ENCODE measurements at regions not wholly inside any gene's neighbourhood (a gene's known extent, or its start where the extent isn't known, plus 50 kb on each side); places are given as distances from the start of the nearest gene placed in this dataset.

GRCh38 chr6:56807989-56808337 lies 146.9 kb upstream of the BEND6 start:
- H3K9me3 ChIP-seq: no peaks in the 10 kb centered on the region
- FAIRE-seq: no peak
- ATAC-seq: no peak
- ChIA-PET CTCF (interaction anchor here (1.7 kb wide), 1 partner anchor 36 kb away, joined by 6 read pairs; no protein-coding TSS in a partner anchor), POLR2A (no interaction called here)
- peaks cover 80% of the 10 kb centered on the region for H3K4me1 ChIP-seq
- DNase-seq (ENCODE audit: low read depth in 1 of 2, low spot score in 1 of 2): peak in 1 of 2 experiments; percentile 69
- TF ChIP-seq GATA3 (IDR thresholded peaks at IDR 0.05; ENCODE audit: borderline replicate concordance) (peak; percentile 16; the same call in 1 of the 2 replicates), ZC3H11A (IDR thresholded peaks at IDR 0.05) (no peak), FOSL2 (IDR thresholded peaks at IDR 0.05) (no peak), FOSL2 (CRISPR knock-in tag; IDR thresholded peaks at IDR 0.05) (peak; percentile 72)
- peak overlapping the region; percentile 26 to 62; a peak in 1 of 6 replicates for H3K27ac ChIP-seq
- 27% methylated on average over 4 of the region's 4 CpGs for WGBS (ENCODE audit: missing lambda C conversion rate)
- peak overlapping the region; percentile 67 for H3K4me2 ChIP-seq
- H3K4me3 ChIP-seq: no peak overlapping the region

- peaks cover 85% of the 10 kb centered on the region for H3K4me1 ChIP-seq
- FAIRE-seq (no peak), ATAC-seq (no peak), DNase-seq (ENCODE audit: low read depth in 1 of 2, low spot score in 1 of 2) (no peak)
- H3K4me2 ChIP-seq: peak overlapping the region; percentile 67
- WGBS (ENCODE audit: missing lambda C conversion rate): 74% methylated on average over 4 of the region's 4 CpGs
- CTCF ChIA-PET: interaction anchor here (1.7 kb wide), 1 partner anchor 36 kb away, joined by 6 read pairs; no protein-coding TSS in a partner anchor
- peak overlapping the region; percentile 26 to 69; a peak in 4 of 6 replicates for H3K27ac ChIP-seq
- POLR2A ChIA-PET: no interaction called here
- H3K9me3 ChIP-seq: no peaks in the 10 kb centered on the region
- no peak overlapping the region for H3K4me3 ChIP-seq
- TF ChIP-seq KDM5A (IDR thresholded peaks at IDR 0.05) (no peak), NPAS2 (CRISPR knock-in tag; IDR thresholded peaks at IDR 0.05; ENCODE audit: borderline replicate concordance) (no peak), CBX2 (IDR thresholded peaks at IDR 0.05; ENCODE audit: borderline replicate concordance, low read depth) (no peak), TP53 (CRISPR knock-in tag; IDR thresholded peaks at IDR 0.05) (no peak), PHF8 (IDR thresholded peaks at IDR 0.05; ENCODE audit: borderline replicate concordance, low read depth) (no peak), JUN (IDR thresholded peaks at IDR 0.05) (no peak), KDM1A (IDR thresholded peaks at IDR 0.05; ENCODE audit: low read depth) (no peak), CBX8 (IDR thresholded peaks at IDR 0.05) (no peak), JUNB (IDR thresholded peaks at IDR 0.05) (no peak), ZNF302 (CRISPR knock-in tag; IDR thresholded peaks at IDR 0.05) (no peak), CEBPB (IDR thresholded peaks at IDR 0.05) (no peak)
- TF ChIP-seq, protein P1, sequence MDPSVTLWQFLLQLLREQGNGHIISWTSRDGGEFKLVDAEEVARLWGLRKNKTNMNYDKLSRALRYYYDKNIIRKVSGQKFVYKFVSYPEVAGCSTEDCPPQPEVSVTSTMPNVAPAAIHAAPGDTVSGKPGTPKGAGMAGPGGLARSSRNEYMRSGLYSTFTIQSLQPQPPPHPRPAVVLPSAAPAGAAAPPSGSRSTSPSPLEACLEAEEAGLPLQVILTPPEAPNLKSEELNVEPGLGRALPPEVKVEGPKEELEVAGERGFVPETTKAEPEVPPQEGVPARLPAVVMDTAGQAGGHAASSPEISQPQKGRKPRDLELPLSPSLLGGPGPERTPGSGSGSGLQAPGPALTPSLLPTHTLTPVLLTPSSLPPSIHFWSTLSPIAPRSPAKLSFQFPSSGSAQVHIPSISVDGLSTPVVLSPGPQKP (IDR thresholded peaks at IDR 0.05; ENCODE audit: low read depth, low read length): no peak
- TF ChIP-seq, protein P2, sequence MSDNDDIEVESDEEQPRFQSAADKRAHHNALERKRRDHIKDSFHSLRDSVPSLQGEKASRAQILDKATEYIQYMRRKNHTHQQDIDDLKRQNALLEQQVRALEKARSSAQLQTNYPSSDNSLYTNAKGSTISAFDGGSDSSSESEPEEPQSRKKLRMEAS (IDR thresholded peaks at IDR 0.05): no peak
Observed at GRCh38 chr6:56807326-56807988, 147.4 kb upstream of the BEND6 start.

GRCh38 chr6:56806368-56806767 lies 148.5 kb upstream of the BEND6 start:
- CTCF ChIA-PET: interaction anchor here (1.0 to 1.7 kb wide), 2 partner anchors 37 to 46 kb away, joined by 3 to 6 read pairs; no protein-coding TSS in a partner anchor
- TF ChIP-seq, protein P3, sequence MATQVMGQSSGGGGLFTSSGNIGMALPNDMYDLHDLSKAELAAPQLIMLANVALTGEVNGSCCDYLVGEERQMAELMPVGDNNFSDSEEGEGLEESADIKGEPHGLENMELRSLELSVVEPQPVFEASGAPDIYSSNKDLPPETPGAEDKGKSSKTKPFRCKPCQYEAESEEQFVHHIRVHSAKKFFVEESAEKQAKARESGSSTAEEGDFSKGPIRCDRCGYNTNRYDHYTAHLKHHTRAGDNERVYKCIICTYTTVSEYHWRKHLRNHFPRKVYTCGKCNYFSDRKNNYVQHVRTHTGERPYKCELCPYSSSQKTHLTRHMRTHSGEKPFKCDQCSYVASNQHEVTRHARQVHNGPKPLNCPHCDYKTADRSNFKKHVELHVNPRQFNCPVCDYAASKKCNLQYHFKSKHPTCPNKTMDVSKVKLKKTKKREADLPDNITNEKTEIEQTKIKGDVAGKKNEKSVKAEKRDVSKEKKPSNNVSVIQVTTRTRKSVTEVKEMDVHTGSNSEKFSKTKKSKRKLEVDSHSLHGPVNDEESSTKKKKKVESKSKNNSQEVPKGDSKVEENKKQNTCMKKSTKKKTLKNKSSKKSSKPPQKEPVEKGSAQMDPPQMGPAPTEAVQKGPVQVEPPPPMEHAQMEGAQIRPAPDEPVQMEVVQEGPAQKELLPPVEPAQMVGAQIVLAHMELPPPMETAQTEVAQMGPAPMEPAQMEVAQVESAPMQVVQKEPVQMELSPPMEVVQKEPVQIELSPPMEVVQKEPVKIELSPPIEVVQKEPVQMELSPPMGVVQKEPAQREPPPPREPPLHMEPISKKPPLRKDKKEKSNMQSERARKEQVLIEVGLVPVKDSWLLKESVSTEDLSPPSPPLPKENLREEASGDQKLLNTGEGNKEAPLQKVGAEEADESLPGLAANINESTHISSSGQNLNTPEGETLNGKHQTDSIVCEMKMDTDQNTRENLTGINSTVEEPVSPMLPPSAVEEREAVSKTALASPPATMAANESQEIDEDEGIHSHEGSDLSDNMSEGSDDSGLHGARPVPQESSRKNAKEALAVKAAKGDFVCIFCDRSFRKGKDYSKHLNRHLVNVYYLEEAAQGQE (IDR thresholded peaks at IDR 0.05): no peak
- TF ChIP-seq KDM1A (IDR thresholded peaks at IDR 0.05; ENCODE audit: low read depth) (no peak), RARB (CRISPR knock-in tag; IDR thresholded peaks at IDR 0.05) (no peak), MAFK (IDR thresholded peaks at IDR 0.05; ENCODE audit: partially characterized antibody) (no peak), RAD21 (conservative IDR thresholded peaks at IDR 0.05 in 1 of 2, IDR thresholded peaks at IDR 0.05 in 1 of 2) (no peak), POLR2A (IDR thresholded peaks at IDR 0.05; ENCODE audit: low read length) (no peak), KDM5A (IDR thresholded peaks at IDR 0.05) (no peak), HDAC2 (IDR thresholded peaks at IDR 0.05) (no peak)
- no peak for DNase-seq (ENCODE audit: low read depth in 1 of 2, low spot score in 1 of 2)
- H3K4me2 ChIP-seq: peak overlapping the region; percentile 75; the same call in 2 of the 3 replicates
- no peaks in the 10 kb centered on the region for H3K9me3 ChIP-seq
- no peak for FAIRE-seq
- ATAC-seq: no peak
- 95% methylated on average over 1 of the region's 1 CpG for WGBS (ENCODE audit: missing lambda C conversion rate)
- H3K4me1 ChIP-seq: peaks cover 94% of the 10 kb centered on the region
- POLR2A ChIA-PET: no interaction called here
- no peak overlapping the region for H3K4me3 ChIP-seq
- H3K27ac ChIP-seq: peak overlapping the region in 1 of 2 experiments; percentile 69; a peak in 2 of 6 replicates
